Panc1 (cell line): ENCODE measurements at regions not wholly inside any gene's neighbourhood (a gene's known extent, or its start where the extent isn't known, plus 50 kb on each side); places are given as distances from the start of the nearest gene placed in this dataset.
"Not testable (repeated sequence)": the region's sequence is repeated elsewhere in the genome, so short reads cannot be mapped to it uniquely, and the experiment has no call there.

Source experiments
- ATAC-seq: fragments of 200-7000 bp; cut with Tn5 transposase; 2 replicates; pipeline ENCODE4 v1.9.1; 2020; ENCODE audit warnings: mild to moderate bottlenecking, moderate library complexity
- BruUV-seq: library from RNA; stranded (reverse); fragments of 400-500 nt; replicated peaks from 2 replicates; lab custom pipeline; 2021; lab: Mats Ljungman, UMichigan
- CTCF ChIA-PET: fragments of 300-600 bp; sonication (Branson Sonifier 250); formaldehyde crosslinking; loops from one replicate; lab custom pipeline; 2022; ENCODE audit warnings: antibody characterized with exemption; lab: Charles Lee
- POLR2A ChIA-PET: fragments of 300-600 bp; sonication (Branson Sonifier 250); formaldehyde crosslinking; loops from one replicate; lab custom pipeline; 2022; ENCODE audit warnings: antibody characterized with exemption; lab: Charles Lee
- DNase-seq: peaks from one replicate; pipeline ENCODE4 v3.0.0-alpha.2; 2010; ENCODE audit warnings: low read depth, low spot score
- H3K27ac ChIP-seq: 2 replicates; pipeline ENCODE4 v1.5.1; 2011; ENCODE audit warnings: mild to moderate bottlenecking, low read length, inconsistent platforms
- H3K27me3 ChIP-seq: fragments of 200-500 bp; sonication (Bioruptor generic); 2 replicates; pipeline ENCODE4 v1.6.0; 2014; ENCODE audit warnings: low read length, inconsistent platforms; ENCODE audit not compliant: control insufficient read depth, insufficient read depth
- H3K36me3 ChIP-seq: fragments of 200-500 bp; sonication (Bioruptor generic); 2 replicates; pipeline ENCODE4 v1.5.1; 2014; ENCODE audit warnings: inconsistent platforms, mild to moderate bottlenecking, low read length, moderate library complexity; ENCODE audit not compliant: control insufficient read depth, insufficient read depth
- H3K4me1 ChIP-seq: 2 replicates; pipeline ENCODE4 v1.5.1; 2011; ENCODE audit warnings: inconsistent platforms, mild to moderate bottlenecking, low read length, moderate library complexity; ENCODE audit not compliant: control insufficient read depth, insufficient read depth
- H3K4me3 ChIP-seq, 2 experiments: 2 replicates each; pipeline ENCODE4 v1.5.1; 2011 to 2012; ENCODE audit warnings: low read depth in 2 of 2, low read length in 2 of 2, mild to moderate bottlenecking in 2 of 2, inconsistent platforms in 1 of 2, moderate library complexity in 1 of 2
- H3K9me3 ChIP-seq: fragments of 200-500 bp; sonication (Bioruptor generic); 2 replicates; pipeline ENCODE4 v1.5.1; 2014; ENCODE audit warnings: low read depth, mild to moderate bottlenecking, inconsistent platforms, low read length, moderate library complexity; ENCODE audit not compliant: control insufficient read depth, insufficient read depth
- CTCF ChIP-seq: fragments of 450-650 bp; IDR thresholded peaks from 2 replicates; pipeline ENCODE4 v1.5.1; 2017; ENCODE audit warnings: mild to moderate bottlenecking
- POLR2AphosphoS5 ChIP-seq: IDR thresholded peaks from 2 replicates; pipeline ENCODE4 v1.6.1; 2012; ENCODE audit warnings: mild to moderate bottlenecking, low read depth, low read length, moderate library complexity
- SIN3A ChIP-seq: IDR thresholded peaks from 2 replicates; pipeline ENCODE4 v1.6.1; 2012; ENCODE audit warnings: low read depth, mild to moderate bottlenecking, low read length, moderate library complexity, borderline replicate concordance; ENCODE audit not compliant: insufficient read depth
- TCF7L2 ChIP-seq: IDR thresholded peaks from 2 replicates; pipeline ENCODE4 v1.6.1; 2011; ENCODE audit warnings: mild to moderate bottlenecking, low read depth, low read length, inconsistent platforms
- in situ Hi-C: cut with HindIII; loops from 2 replicates; pipeline ENCODE4 v1.10.0; 2016; ENCODE audit warnings: low sequenced_read_pairs, low pct_unique_long_range_greater_than_20kb
- intact Hi-C: fragments of 100-400 bp; cut with micrococcal nuclease; formaldehyde crosslinking; loops from one replicate; pipeline ENCODE4 v1.10.0; 2022; ENCODE audit not compliant: unreplicated experiment
- TF ChIP-seq, protein P1 (sequence below), 2 experiments: IDR thresholded peaks; 2 replicates each; pipeline ENCODE4 v1.6.1; 2011 to 2012; ENCODE audit warnings: low read depth in 2 of 2, control low read depth in 1 of 2, low read length in 1 of 2, mild to moderate bottlenecking in 1 of 2, moderate library complexity in 1 of 2; ENCODE audit not compliant: insufficient read depth in 1 of 2

DNA sequence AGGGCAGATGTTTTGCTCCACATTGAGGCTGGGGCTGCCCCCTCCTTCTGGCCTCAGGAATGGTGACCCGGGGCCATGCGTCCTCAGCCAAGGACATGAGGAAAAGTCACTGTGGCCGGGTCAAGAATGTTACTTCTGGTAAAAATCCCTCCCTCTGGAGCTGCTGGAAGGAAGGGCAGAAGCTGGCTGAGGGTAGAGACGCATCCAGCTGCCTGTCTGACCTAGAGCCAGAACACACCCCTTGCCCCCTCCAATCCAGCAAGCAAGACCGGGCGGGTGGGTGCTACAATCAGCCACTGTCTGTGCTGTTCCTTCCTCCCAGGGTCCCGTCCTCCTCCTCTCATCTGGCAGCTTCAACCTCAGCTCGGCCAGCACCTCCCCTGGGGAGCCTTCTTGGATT, 59.0 kb downstream of the PTPRS start:
- in situ Hi-C loops: no loop called here
- Histone ChIP-seq H3K27ac (no peak overlapping the region), H3K27me3 (no peaks in the 10 kb centered on the region), H3K4me1 (no peaks in the 10 kb centered on the region), H3K4me3 (no peak overlapping the region), H3K9me3 (no peaks in the 10 kb centered on the region), H3K36me3 (no peaks in the 10 kb centered on the region)
- POLR2A ChIA-PET: no interaction called here
- intact Hi-C loops: no loop called here
- no TSS peak for BruUV-seq
- ATAC-seq (no peak), DNase-seq (no peak)
- CTCF ChIA-PET: no interaction called here
- TF ChIP-seq POLR2AphosphoS5: no peak
- TF ChIP-seq TCF7L2: no peak
- no peak for TF ChIP-seq SIN3A
- TF ChIP-seq, protein P1, sequence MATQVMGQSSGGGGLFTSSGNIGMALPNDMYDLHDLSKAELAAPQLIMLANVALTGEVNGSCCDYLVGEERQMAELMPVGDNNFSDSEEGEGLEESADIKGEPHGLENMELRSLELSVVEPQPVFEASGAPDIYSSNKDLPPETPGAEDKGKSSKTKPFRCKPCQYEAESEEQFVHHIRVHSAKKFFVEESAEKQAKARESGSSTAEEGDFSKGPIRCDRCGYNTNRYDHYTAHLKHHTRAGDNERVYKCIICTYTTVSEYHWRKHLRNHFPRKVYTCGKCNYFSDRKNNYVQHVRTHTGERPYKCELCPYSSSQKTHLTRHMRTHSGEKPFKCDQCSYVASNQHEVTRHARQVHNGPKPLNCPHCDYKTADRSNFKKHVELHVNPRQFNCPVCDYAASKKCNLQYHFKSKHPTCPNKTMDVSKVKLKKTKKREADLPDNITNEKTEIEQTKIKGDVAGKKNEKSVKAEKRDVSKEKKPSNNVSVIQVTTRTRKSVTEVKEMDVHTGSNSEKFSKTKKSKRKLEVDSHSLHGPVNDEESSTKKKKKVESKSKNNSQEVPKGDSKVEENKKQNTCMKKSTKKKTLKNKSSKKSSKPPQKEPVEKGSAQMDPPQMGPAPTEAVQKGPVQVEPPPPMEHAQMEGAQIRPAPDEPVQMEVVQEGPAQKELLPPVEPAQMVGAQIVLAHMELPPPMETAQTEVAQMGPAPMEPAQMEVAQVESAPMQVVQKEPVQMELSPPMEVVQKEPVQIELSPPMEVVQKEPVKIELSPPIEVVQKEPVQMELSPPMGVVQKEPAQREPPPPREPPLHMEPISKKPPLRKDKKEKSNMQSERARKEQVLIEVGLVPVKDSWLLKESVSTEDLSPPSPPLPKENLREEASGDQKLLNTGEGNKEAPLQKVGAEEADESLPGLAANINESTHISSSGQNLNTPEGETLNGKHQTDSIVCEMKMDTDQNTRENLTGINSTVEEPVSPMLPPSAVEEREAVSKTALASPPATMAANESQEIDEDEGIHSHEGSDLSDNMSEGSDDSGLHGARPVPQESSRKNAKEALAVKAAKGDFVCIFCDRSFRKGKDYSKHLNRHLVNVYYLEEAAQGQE (IDR thresholded peaks at IDR 0.05; ENCODE audit: insufficient read depth in 1 of 2, low read depth in 2 of 2, low read length in 1 of 2): no peak
- no peak for TF ChIP-seq CTCF

DNA sequence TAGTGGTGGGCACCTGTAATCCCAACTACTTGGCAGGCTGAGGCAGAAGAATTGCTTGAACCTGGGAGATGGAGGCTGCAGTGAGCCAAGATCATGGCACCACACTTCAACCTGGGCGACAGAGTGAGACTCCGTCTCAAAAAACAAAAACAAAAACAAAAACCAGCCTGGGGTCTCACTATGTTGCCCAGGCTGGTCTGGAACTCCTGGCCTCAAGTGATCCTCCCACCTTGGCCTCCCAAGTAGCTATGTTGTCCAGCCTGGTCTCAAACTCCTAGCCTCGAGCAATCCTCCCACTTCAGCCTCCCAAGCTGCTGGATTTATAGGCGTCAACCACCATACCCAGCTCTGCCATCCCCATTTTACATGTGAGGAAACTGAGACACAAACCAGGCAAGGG, 64.9 kb downstream of the PTPRS start:
- DNase-seq, POLR2A ChIA-PET, H3K27ac ChIP-seq, H3K36me3 ChIP-seq, BruUV-seq, H3K4me3 ChIP-seq, intact Hi-C loops, in situ Hi-C loops, CTCF ChIA-PET, H3K27me3 ChIP-seq, H3K4me1 ChIP-seq, ATAC-seq, H3K9me3 ChIP-seq: not testable (repeated sequence)

GRCh38 chr19:5273782-5274181, 66.8 kb downstream of the PTPRS start:
- DNase-seq (no peak), ATAC-seq (no peak)
- Histone ChIP-seq H3K27ac (no peak overlapping the region), H3K36me3 (no peaks in the 10 kb centered on the region), H3K4me3 (no peak overlapping the region), H3K4me1 (no peaks in the 10 kb centered on the region), H3K9me3 (no peaks in the 10 kb centered on the region), H3K27me3 (no peaks in the 10 kb centered on the region)
- intact Hi-C loops (no loop called here), in situ Hi-C loops (no loop called here)
- POLR2A ChIA-PET: no interaction called here
- CTCF ChIA-PET: no interaction called here
- BruUV-seq: no TSS peak
- TF ChIP-seq POLR2AphosphoS5 (no peak), SIN3A (no peak), TCF7L2 (no peak), CTCF (no peak)
- TF ChIP-seq, protein P1 (IDR thresholded peaks at IDR 0.05; ENCODE audit: insufficient read depth in 1 of 2, low read depth in 2 of 2, low read length in 1 of 2): no peak
